ENCODE measurements at regions not wholly inside any gene's neighbourhood (a gene's known extent, or its start where the extent isn't known, plus 50 kb on each side); places are given as distances from the start of the nearest gene placed in this dataset.

DNA sequence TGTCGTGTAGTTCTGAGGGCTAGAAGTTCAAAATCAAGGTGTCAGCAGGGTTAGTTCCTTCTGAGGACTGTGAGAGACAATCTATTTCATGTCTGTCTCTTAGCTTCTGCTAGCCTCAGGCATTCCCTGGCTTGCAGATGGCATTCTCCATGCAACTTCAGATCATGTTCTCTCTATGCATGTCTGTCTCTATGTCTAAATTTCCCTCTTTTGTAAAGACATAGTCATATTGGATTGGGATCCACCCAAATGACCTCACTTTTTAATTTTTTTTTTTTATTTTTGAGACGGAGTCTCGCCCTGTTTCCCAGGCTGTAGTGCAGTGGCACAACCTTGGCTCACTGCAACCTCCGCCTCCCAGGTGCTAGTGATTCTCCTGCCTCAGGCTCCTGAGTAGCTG lies 104.6 kb downstream of the RAP2B start:
- Histone ChIP-seq H3K4me1 (ENCODE audit: control insufficient read depth, insufficient read depth, low read length) (no peaks in the 10 kb centered on the region), H3K9me3 (replicated peaks; ENCODE audit: control insufficient read depth, insufficient read depth, low read length) (no peaks in the 10 kb centered on the region), H3K27ac (ENCODE audit: control insufficient read depth, insufficient read depth) (no peak overlapping the region), H4K20me1 (ENCODE audit: control insufficient read depth, insufficient read depth) (no peaks in the 10 kb centered on the region), H3K36me3 (ENCODE audit: control insufficient read depth in 2 of 2, insufficient read depth in 2 of 2, low read length in 1 of 2) (no peaks in the 10 kb centered on the region), H2AFZ (ENCODE audit: control insufficient read depth, low read depth, low read length) (no peak overlapping the region), H3K4me3 (no peak overlapping the region), H3K27me3 (replicated peaks in 1 of 2; ENCODE audit: control insufficient read depth in 2 of 2, insufficient read depth in 2 of 2, low read length in 1 of 2) (no peaks in the 10 kb centered on the region), H3K9ac (ENCODE audit: control insufficient read depth, insufficient read depth, low read length) (no peak overlapping the region), H3K79me2 (ENCODE audit: control insufficient read depth, insufficient read depth, low read length) (no peaks in the 10 kb centered on the region), H3K4me2 (ENCODE audit: control insufficient read depth, insufficient read depth) (no peak overlapping the region)
- CTCF ChIA-PET = no interaction called here
- POLR2A ChIA-PET = no interaction called here
- SMC1A ChIA-PET (ENCODE audit: uncharacterized antibody, unreplicated experiment) = no interaction called here
- intact Hi-C loops (cut with micrococcal nuclease; ENCODE audit: unreplicated experiment) (no loop called here), in situ Hi-C loops (cut with MboI) (no loop called here)
- FAIRE-seq (no peak), DNase-seq (ENCODE audit: low read depth, low spot score) (no peak), ATAC-seq (no peak)
- no TSS peak for BruUV-seq (replicated peaks)
- 24% methylated on average over 4 of the region's 4 CpGs for WGBS (ENCODE audit: insufficient coverage, insufficient replicate concordance, low lambda C conversion rate, missing lambda C conversion rate)
- RAD21 ChIA-PET (ENCODE audit: unreplicated experiment) = no interaction called here
- TF ChIP-seq SRF (IDR thresholded peaks at IDR 0.05; ENCODE audit: low read depth in 2 of 2, low read length in 2 of 2) (no peak), JUND (IDR thresholded peaks at IDR 0.05; ENCODE audit: low read depth, low read length) (no peak), HCFC1 (IDR thresholded peaks at IDR 0.05; ENCODE audit: low read length) (no peak), ZNF384 (IDR thresholded peaks at IDR 0.05; ENCODE audit: borderline replicate concordance, low read depth, low read length) (no peak), NFIC (IDR thresholded peaks at IDR 0.05; ENCODE audit: low read depth, low read length) (no peak), CHD2 (IDR thresholded peaks at IDR 0.05; ENCODE audit: borderline replicate concordance, low read depth, low read length) (no peak), RAD21 (IDR thresholded peaks at IDR 0.05; ENCODE audit: insufficient read depth, low read depth, low read length) (no peak), MYC (IDR thresholded peaks at IDR 0.05; ENCODE audit: insufficient read depth, insufficient read length, insufficient replicate concordance, low read length, severe bottlenecking) (no peak), BMI1 (IDR thresholded peaks at IDR 0.05; ENCODE audit: borderline replicate concordance) (no peak), SMC3 (IDR thresholded peaks at IDR 0.05; ENCODE audit: borderline replicate concordance, low read length) (no peak)
- TF ChIP-seq, protein P1, sequence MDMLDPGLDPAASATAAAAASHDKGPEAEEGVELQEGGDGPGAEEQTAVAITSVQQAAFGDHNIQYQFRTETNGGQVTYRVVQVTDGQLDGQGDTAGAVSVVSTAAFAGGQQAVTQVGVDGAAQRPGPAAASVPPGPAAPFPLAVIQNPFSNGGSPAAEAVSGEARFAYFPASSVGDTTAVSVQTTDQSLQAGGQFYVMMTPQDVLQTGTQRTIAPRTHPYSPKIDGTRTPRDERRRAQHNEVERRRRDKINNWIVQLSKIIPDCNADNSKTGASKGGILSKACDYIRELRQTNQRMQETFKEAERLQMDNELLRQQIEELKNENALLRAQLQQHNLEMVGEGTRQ (IDR thresholded peaks at IDR 0.05; ENCODE audit: borderline replicate concordance, low read depth, low read length) = no peak
- TF ChIP-seq, protein P2, sequence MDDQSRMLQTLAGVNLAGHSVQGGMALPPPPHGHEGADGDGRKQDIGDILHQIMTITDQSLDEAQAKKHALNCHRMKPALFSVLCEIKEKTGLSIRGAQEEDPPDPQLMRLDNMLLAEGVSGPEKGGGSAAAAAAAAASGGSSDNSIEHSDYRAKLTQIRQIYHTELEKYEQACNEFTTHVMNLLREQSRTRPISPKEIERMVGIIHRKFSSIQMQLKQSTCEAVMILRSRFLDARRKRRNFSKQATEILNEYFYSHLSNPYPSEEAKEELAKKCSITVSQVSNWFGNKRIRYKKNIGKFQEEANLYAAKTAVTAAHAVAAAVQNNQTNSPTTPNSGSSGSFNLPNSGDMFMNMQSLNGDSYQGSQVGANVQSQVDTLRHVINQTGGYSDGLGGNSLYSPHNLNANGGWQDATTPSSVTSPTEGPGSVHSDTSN (IDR thresholded peaks at IDR 0.05; ENCODE audit: insufficient replicate concordance, low read depth, low read length) = no peak
- TF ChIP-seq, protein P3, sequence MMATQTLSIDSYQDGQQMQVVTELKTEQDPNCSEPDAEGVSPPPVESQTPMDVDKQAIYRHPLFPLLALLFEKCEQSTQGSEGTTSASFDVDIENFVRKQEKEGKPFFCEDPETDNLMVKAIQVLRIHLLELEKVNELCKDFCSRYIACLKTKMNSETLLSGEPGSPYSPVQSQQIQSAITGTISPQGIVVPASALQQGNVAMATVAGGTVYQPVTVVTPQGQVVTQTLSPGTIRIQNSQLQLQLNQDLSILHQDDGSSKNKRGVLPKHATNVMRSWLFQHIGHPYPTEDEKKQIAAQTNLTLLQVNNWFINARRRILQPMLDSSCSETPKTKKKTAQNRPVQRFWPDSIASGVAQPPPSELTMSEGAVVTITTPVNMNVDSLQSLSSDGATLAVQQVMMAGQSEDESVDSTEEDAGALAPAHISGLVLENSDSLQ (IDR thresholded peaks at IDR 0.05) = no peak
- TF ChIP-seq, protein P4, sequence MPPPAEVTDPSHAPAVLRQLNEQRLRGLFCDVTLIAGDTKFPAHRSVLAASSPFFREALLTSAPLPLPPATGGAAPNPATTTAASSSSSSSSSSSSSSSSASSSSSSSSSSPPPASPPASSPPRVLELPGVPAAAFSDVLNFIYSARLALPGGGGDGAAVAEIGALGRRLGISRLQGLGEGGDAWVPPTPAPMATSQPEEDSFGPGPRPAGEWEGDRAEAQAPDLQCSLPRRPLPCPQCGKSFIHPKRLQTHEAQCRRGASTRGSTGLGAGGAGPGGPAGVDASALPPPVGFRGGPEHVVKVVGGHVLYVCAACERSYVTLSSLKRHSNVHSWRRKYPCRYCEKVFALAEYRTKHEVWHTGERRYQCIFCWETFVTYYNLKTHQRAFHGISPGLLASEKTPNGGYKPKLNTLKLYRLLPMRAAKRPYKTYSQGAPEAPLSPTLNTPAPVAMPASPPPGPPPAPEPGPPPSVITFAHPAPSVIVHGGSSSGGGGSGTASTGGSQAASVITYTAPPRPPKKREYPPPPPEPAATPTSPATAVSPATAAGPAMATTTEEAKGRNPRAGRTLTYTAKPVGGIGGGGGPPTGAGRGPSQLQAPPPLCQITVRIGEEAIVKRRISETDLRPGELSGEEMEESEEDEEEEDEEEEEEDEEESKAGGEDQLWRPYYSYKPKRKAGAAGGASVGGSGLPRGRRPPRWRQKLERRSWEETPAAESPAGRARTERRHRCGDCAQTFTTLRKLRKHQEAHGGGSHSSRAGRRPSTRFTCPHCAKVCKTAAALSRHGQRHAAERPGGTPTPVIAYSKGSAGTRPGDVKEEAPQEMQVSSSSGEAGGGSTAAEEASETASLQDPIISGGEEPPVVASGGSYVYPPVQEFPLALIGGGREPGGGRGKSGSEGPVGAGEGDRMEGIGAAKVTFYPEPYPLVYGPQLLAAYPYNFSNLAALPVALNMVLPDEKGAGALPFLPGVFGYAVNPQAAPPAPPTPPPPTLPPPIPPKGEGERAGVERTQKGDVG (CRISPR knock-in tag; IDR thresholded peaks at IDR 0.05) = no peak
- TF ChIP-seq, protein P5, sequence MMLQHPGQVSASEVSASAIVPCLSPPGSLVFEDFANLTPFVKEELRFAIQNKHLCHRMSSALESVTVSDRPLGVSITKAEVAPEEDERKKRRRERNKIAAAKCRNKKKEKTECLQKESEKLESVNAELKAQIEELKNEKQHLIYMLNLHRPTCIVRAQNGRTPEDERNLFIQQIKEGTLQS (IDR thresholded peaks at IDR 0.05; ENCODE audit: borderline replicate concordance, extremely low read depth, low read depth, low read length) = no peak
- TF ChIP-seq, protein P6, sequence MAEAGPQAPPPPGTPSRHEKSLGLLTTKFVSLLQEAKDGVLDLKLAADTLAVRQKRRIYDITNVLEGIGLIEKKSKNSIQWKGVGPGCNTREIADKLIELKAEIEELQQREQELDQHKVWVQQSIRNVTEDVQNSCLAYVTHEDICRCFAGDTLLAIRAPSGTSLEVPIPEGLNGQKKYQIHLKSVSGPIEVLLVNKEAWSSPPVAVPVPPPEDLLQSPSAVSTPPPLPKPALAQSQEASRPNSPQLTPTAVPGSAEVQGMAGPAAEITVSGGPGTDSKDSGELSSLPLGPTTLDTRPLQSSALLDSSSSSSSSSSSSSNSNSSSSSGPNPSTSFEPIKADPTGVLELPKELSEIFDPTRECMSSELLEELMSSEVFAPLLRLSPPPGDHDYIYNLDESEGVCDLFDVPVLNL (IDR thresholded peaks at IDR 0.05; ENCODE audit: low read depth, low read length) = no peak

Data from GM12878 (cell line).